Muscle of leg (tissue), 3 donors: ENCODE measurements at regions not wholly inside any gene's neighbourhood (a gene's known extent, or its start where the extent isn't known, plus 50 kb on each side); places are given as distances from the start of the nearest gene placed in this dataset.

Source experiments
- DNase-seq: peaks from one replicate; pipeline ENCODE4 v3.0.0; 2013
- H3K27ac ChIP-seq: one replicate; pipeline ENCODE4 v1.5.1; 2013; ENCODE audit warnings: mild to moderate bottlenecking, low read length, control low read depth
- H3K27me3 ChIP-seq: one replicate; pipeline ENCODE4 v1.6.1; 2013; ENCODE audit warnings: low read length; ENCODE audit not compliant: control insufficient read depth, insufficient read depth
- H3K36me3 ChIP-seq: one replicate; pipeline ENCODE4 v1.6.1; 2013; ENCODE audit warnings: low read length; ENCODE audit not compliant: control insufficient read depth, insufficient read depth
- H3K4me1 ChIP-seq: one replicate; pipeline ENCODE4 v1.6.1; 2013; ENCODE audit warnings: low read length; ENCODE audit not compliant: control insufficient read depth, insufficient read depth
- H3K4me3 ChIP-seq: one replicate; pipeline ENCODE4 v1.5.1; 2013; ENCODE audit warnings: low read length, control low read depth
- H3K9me3 ChIP-seq: replicated peaks from 2 replicates; pipeline ENCODE4 v1.6.1; 2013; ENCODE audit warnings: low read depth, low read length; ENCODE audit not compliant: control insufficient read depth
- WGBS: methylation state at CpG from one replicate; pipeline ENCODE4 v1.1.5; 2013; ENCODE audit warnings: missing lambda C conversion rate; ENCODE audit not compliant: insufficient coverage; 5-methylcytosine and 5-hydroxymethylcytosine counted together

DNA sequence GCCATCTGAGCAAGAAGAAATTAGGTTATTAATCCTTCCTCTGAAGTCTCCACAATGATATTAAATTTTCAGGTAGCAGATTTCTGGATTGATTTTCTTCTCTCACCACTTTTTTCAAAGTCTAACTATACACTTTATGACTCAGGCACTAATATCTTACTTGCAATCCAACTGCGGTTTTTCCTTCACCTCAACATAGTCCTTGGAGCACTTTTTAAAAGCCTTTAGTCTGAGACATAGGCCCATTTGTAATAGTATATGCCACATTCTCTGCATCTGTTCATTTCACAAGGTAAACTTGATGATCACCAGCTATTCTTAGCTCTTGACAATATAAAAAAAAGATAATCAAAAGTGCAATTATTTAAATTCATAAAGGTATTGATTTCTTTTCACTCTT, 55.9 kb upstream of the EDNRA start:
- no peaks in the 10 kb centered on the region for H3K9me3 ChIP-seq
- H3K4me3 ChIP-seq = no peak overlapping the region
- no peak overlapping the region for H3K27ac ChIP-seq
- no peak for DNase-seq
- H3K27me3 ChIP-seq = no peaks in the 10 kb centered on the region
- no CpG with 5 or more reads among the region's 1 CpG for WGBS
- H3K4me1 ChIP-seq = no peaks in the 10 kb centered on the region
- H3K36me3 ChIP-seq = no peaks in the 10 kb centered on the region

DNA sequence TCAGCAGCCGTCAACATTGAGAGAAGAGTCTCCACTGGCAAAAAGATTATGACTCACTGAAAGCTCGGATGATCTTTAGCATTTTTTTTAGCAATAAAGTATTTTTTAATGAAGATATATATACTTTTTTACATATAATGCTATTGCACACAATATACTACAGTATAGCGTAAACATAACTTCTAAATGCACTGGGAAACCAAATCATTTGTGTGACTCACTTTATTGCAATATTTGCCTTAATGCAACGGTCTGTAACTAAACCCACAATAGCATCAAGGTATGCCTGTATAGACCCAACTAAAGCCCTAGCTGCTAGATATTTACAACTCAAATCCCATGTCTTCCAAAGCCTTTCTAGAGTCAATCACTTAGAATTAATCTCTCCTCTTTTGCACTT, 52.3 kb upstream of the EDNRA start:
- peaks cover 5% of the 10 kb centered on the region for H3K9me3 ChIP-seq
- no peaks in the 10 kb centered on the region for H3K4me1 ChIP-seq
- no peaks in the 10 kb centered on the region for H3K27me3 ChIP-seq
- H3K36me3 ChIP-seq = no peaks in the 10 kb centered on the region
- no peak overlapping the region for H3K27ac ChIP-seq
- no peak for DNase-seq
- no CpG with 5 or more reads among the region's 4 CpGs for WGBS
- H3K4me3 ChIP-seq = no peak overlapping the region

DNA sequence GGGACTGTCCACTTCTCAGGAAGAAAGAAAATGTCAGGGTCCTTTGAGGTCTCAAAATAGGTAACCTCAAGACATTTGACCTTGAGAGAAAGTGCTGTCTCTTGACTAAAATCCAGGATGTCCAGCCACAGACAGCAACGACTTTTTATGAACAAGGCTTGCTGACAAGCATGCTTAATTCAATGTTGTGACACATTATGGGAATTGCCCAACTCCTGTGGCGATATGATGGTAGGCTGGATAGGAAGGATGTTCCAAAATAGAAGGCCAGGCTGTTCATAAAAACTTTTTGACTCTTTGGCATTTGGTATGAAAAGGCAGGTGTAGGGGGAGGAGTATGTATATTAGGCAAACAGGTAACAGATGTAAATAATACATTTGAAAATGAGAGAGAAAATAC, 50.8 kb upstream of the EDNRA start:
- H3K27me3 ChIP-seq = no peaks in the 10 kb centered on the region
- H3K27ac ChIP-seq = no peak overlapping the region
- H3K4me1 ChIP-seq = no peaks in the 10 kb centered on the region
- no peaks in the 10 kb centered on the region for H3K36me3 ChIP-seq
- peaks cover 5% of the 10 kb centered on the region for H3K9me3 ChIP-seq
- no peak overlapping the region for H3K4me3 ChIP-seq
- 44% methylated on average over 2 of the region's 2 CpGs for WGBS
- DNase-seq = no peak
